IMR-90 (cell line): ENCODE measurements at regions not wholly inside any gene's neighbourhood (a gene's known extent, or its start where the extent isn't known, plus 50 kb on each side); places are given as distances from the start of the nearest gene placed in this dataset.

ENCODE experiments used
- ATAC-seq: fragments of 200-7000 bp; cut with Tn5 transposase; 2 replicates; pipeline ENCODE4 v1.9.1; 2020; ENCODE audit warnings: low read depth, mild to moderate bottlenecking, moderate library complexity
- BruUV-seq: library from RNA; stranded (reverse); fragments of 400-500 nt; replicated peaks from 2 replicates; lab custom pipeline; 2021; lab: Mats Ljungman, UMichigan
- CTCF ChIA-PET: fragments of 300-600 bp; formaldehyde crosslinking; extraction: SDS; loops from one replicate; lab custom pipeline; 2021; ENCODE audit warnings: antibody characterized with exemption; lab: Yijun Ruan, JAX
- POLR2A ChIA-PET: fragments of 300-600 bp; sonication (Branson Sonifier 250); formaldehyde crosslinking; loops from one replicate; lab custom pipeline; 2022; ENCODE audit warnings: antibody characterized with exemption; ENCODE audit not compliant: unreplicated experiment; lab: Charles Lee
- DNase-seq: peaks from one replicate; pipeline ENCODE4 v3.0.0; 2013
- H2AFZ ChIP-seq: replicated peaks from 2 replicates; pipeline ENCODE3; 2013; ENCODE audit warnings: low read length, mild to moderate bottlenecking; ENCODE audit not compliant: poor library complexity
- H2AK5ac ChIP-seq: 2 replicates; pipeline ENCODE4 v1.6.1; 2013; ENCODE audit warnings: low read depth, low read length, inconsistent platforms
- H2AK9ac ChIP-seq: replicated peaks from 2 replicates; pipeline ENCODE3; 2013; ENCODE audit warnings: mild to moderate bottlenecking, low read depth, low read length, moderate library complexity; ENCODE audit not compliant: poor library complexity
- H2BK120ac ChIP-seq: 2 replicates; pipeline ENCODE4 v1.6.1; 2013; ENCODE audit warnings: low read depth, low read length, inconsistent platforms
- H2BK15ac ChIP-seq: 3 replicates; pipeline ENCODE4 v1.6.1; 2013; ENCODE audit warnings: low read depth, low read length, inconsistent platforms
- H2BK20ac ChIP-seq: 2 replicates; pipeline ENCODE4 v1.6.1; 2013; ENCODE audit warnings: low read depth, mild to moderate bottlenecking, inconsistent platforms, low read length, moderate library complexity
- H2BK5ac ChIP-seq: 2 replicates; pipeline ENCODE4 v1.6.1; 2013; ENCODE audit warnings: mild to moderate bottlenecking, low read depth, low read length, inconsistent platforms; ENCODE audit not compliant: poor library complexity, severe bottlenecking
- H3K14ac ChIP-seq: replicated peaks from 2 replicates; pipeline ENCODE4 v1.6.1; 2013; ENCODE audit warnings: low read depth, low read length, inconsistent platforms
- H3K18ac ChIP-seq: 2 replicates; pipeline ENCODE4 v1.6.1; 2013; ENCODE audit warnings: low read depth, low read length, control low read depth
- H3K23ac ChIP-seq: 2 replicates; pipeline ENCODE4 v1.6.1; 2013; ENCODE audit warnings: low read depth, low read length, inconsistent platforms
- H3K27ac ChIP-seq: 2 replicates; pipeline ENCODE4 v1.5.1; 2013; ENCODE audit warnings: mild to moderate bottlenecking, control low read depth, low read length; ENCODE audit not compliant: insufficient read depth
- H3K27me3 ChIP-seq: 2 replicates; pipeline ENCODE4 v1.6.1; 2013; ENCODE audit warnings: low read length; ENCODE audit not compliant: control insufficient read depth, insufficient read depth
- H3K36me3 ChIP-seq: 2 replicates; pipeline ENCODE4 v1.6.1; 2013; ENCODE audit warnings: low read length, mixed read lengths; ENCODE audit not compliant: control insufficient read depth, insufficient read depth
- H3K4ac ChIP-seq: 2 replicates; pipeline ENCODE4 v1.6.1; 2013; ENCODE audit warnings: low read depth, low read length, inconsistent platforms
- H3K4me1 ChIP-seq: 2 replicates; pipeline ENCODE4 v1.6.1; 2013; ENCODE audit warnings: low read length, mixed read lengths; ENCODE audit not compliant: control insufficient read depth, insufficient read depth
- H3K4me2 ChIP-seq: 2 replicates; pipeline ENCODE4 v1.6.1; 2013; ENCODE audit warnings: low read depth, mild to moderate bottlenecking, control low read depth, low read length, moderate library complexity
- H3K4me3 ChIP-seq: 2 replicates; pipeline ENCODE4 v1.5.1; 2013; ENCODE audit warnings: low read depth, mild to moderate bottlenecking, control low read depth, low read length, moderate library complexity; ENCODE audit not compliant: insufficient read depth
- H3K56ac ChIP-seq: 2 replicates; pipeline ENCODE4 v1.6.1; 2013; ENCODE audit warnings: low read length, inconsistent platforms; ENCODE audit not compliant: insufficient read depth; ENCODE audit errors: extremely low read depth
- H3K79me1 ChIP-seq, 2 experiments: 2 replicates each; pipeline ENCODE4 v1.6.1; 2013; ENCODE audit warnings: low read length in 2 of 2, inconsistent platforms in 1 of 2, low read depth in 1 of 2
- H3K9ac ChIP-seq: 2 replicates; pipeline ENCODE4 v1.6.1; 2013; ENCODE audit warnings: low read depth, low read length, control low read depth
- H3K9me1 ChIP-seq: 2 replicates; pipeline ENCODE4 v1.6.1; 2013; ENCODE audit warnings: low read length, inconsistent platforms; ENCODE audit not compliant: insufficient read depth
- H3K9me3 ChIP-seq: 2 replicates; pipeline ENCODE4 v1.6.1; 2013; ENCODE audit warnings: low read length; ENCODE audit not compliant: control insufficient read depth, insufficient read depth
- H4K20me1 ChIP-seq: 2 replicates; pipeline ENCODE4 v1.6.1; 2013; ENCODE audit warnings: low read length, inconsistent platforms; ENCODE audit not compliant: insufficient read depth
- H4K5ac ChIP-seq: 2 replicates; pipeline ENCODE4 v1.6.1; 2013; ENCODE audit warnings: mild to moderate bottlenecking, low read depth, low read length, control low read depth
- H4K8ac ChIP-seq, 2 experiments: 2 replicates each; pipeline ENCODE4 v1.6.1; 2013; ENCODE audit warnings: low read depth in 2 of 2, low read length in 2 of 2, control low read depth in 1 of 2, inconsistent platforms in 1 of 2
- H4K91ac ChIP-seq: 2 replicates; pipeline ENCODE4 v1.6.1; 2013; ENCODE audit warnings: low read depth, low read length, inconsistent platforms; ENCODE audit not compliant: insufficient read depth
- MAFK ChIP-seq: IDR thresholded peaks from 2 replicates; pipeline ENCODE4 v1.6.1; 2012; ENCODE audit warnings: low read depth, low read length, improper control_type of control experiment
- MXI1 ChIP-seq: IDR thresholded peaks from 2 replicates; pipeline ENCODE4 v1.6.1; 2012; ENCODE audit warnings: low read depth, mild to moderate bottlenecking, low read length, moderate library complexity, borderline replicate concordance
- USF2 ChIP-seq: fragments of 150-350 bp; IDR thresholded peaks from 2 replicates; pipeline ENCODE4 v1.6.1; 2017; ENCODE audit warnings: mild to moderate bottlenecking, antibody characterized with exemption, low read length, low read depth
- whole genome bisulfite sequencing, 2 experiments: methylation state at CpG; one replicate each; pipeline versions ENCODE4 v1.1.5 to v1.1.7; 2013; ENCODE audit warnings: missing lambda C conversion rate in 2 of 2; ENCODE audit not compliant: insufficient read length in 1 of 2; ENCODE audit errors: extremely low coverage in 2 of 2; 5-methylcytosine and 5-hydroxymethylcytosine counted together
- dilution Hi-C: fragments of 300-500 bp; cut with HindIII; formaldehyde crosslinking; loops from one replicate; pipeline ENCODE4 v1.14.3; 2018; ENCODE audit warnings: low sequenced_read_pairs; ENCODE audit not compliant: unreplicated experiment
- in situ Hi-C: fragments of 300-500 bp; cut with MboI; formaldehyde crosslinking; loops from 3 replicates; pipeline ENCODE4 v1.14.3; 2019; ENCODE audit warnings: low sequenced_read_pairs, inconsistent platforms, mixed read lengths
- intact Hi-C: fragments of 100-400 bp; cut with micrococcal nuclease; formaldehyde crosslinking; loops from 2 replicates; pipeline ENCODE4 v1.10.0; 2022

DNA sequence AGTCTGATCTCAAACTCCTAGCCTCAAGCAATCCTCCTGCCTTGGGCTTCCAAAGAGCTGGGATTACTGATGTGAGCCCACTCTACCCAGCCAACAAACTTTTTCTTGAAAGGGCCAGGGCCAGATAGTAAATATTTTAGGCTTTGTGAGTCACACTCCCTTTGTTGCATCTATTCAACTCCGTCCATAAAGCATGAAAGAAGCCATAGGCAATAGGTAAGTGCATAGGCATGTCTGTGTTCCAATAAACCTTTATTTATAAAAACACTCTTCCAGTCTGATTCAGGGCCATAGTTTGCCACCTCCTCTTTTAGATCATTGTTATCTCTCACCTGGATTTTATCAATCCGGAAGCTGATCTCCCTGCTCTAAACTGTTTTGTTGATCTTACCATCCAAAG is 105.6 kb upstream of the BMPER start:
- WGBS, 2 experiments: no CpG with 5 or more reads among the region's 2 CpGs
- Histone ChIP-seq H3K14ac (no peak overlapping the region), H2AK5ac (no peak overlapping the region), H3K23ac (no peak overlapping the region), H2BK5ac (no peak overlapping the region), H3K9me1 (no peaks in the 10 kb centered on the region), H3K79me1 (no peaks in the 10 kb centered on the region), H3K27ac (no peak overlapping the region), H3K4me3 (no peak overlapping the region), H3K18ac (no peak overlapping the region), H3K9ac (no peak overlapping the region), H3K9me3 (no peaks in the 10 kb centered on the region; the same call in 1 of the 2 replicates), H4K5ac (no peak overlapping the region), H3K4ac (no peak overlapping the region), H2AK9ac (no peak overlapping the region), H4K8ac (no peak overlapping the region), H2BK120ac (no peak overlapping the region), H3K36me3 (no peaks in the 10 kb centered on the region), H3K4me1 (no peaks in the 10 kb centered on the region; the same call in 1 of the 2 replicates), H2AFZ (no peak overlapping the region), H3K56ac (no peak overlapping the region), H4K20me1 (no peaks in the 10 kb centered on the region), H2BK20ac (no peak overlapping the region), H3K4me2 (no peak overlapping the region), H4K91ac (no peak overlapping the region), H2BK15ac (no peak overlapping the region), H3K27me3 (no peaks in the 10 kb centered on the region; the same call in 1 of the 2 replicates)
- BruUV-seq: no TSS peak
- no peak for ATAC-seq
- TF ChIP-seq MXI1: no peak
- no peak for TF ChIP-seq USF2
- no peak for TF ChIP-seq MAFK
- CTCF ChIA-PET: no interaction called here
- no peak for DNase-seq
- in situ Hi-C loops (no loop called here), dilution Hi-C loops (no loop called here), intact Hi-C loops (no loop called here)
- POLR2A ChIA-PET: no interaction called here
